ENCODE measurements at regions not wholly inside any gene's neighbourhood (a gene's known extent, or its start where the extent isn't known, plus 50 kb on each side); places are given as distances from the start of the nearest gene placed in this dataset.
"Not testable (repeated sequence)": the region's sequence is repeated elsewhere in the genome, so short reads cannot be mapped to it uniquely, and the experiment has no call there.

GRCh38 chr13:111005808-111006505, 91.1 kb upstream of the ANKRD10 start:
- H3K4me1 Mint-ChIP-seq = peaks cover 4 to 7% of the 10 kb centered on the region in 2 donors
- no peak for DNase-seq
- no peak overlapping the region for H3K4me3 Mint-ChIP-seq
- ATAC-seq (replicated peaks) = no peak
- H3K27ac Mint-ChIP-seq = no peak overlapping the region
- H3K9me3 Mint-ChIP-seq = peaks cover 5 to 8% of the 10 kb centered on the region in 2 donors
- H3K36me3 Mint-ChIP-seq = no peaks in the 10 kb centered on the region
- H3K27me3 Mint-ChIP-seq = peaks cover 13 to 14% of the 10 kb centered on the region in 2 donors

- no peaks in the 10 kb centered on the region for H3K36me3 Mint-ChIP-seq
- H3K27me3 Mint-ChIP-seq = peaks cover 9 to 11% of the 10 kb centered on the region in 2 donors
These were observed 90.5 kb upstream of the ANKRD10 start for GRCh38 chr13:111005364-111005763.

GRCh38 chr13:111004444-111004843, 89.6 kb upstream of the ANKRD10 start:
- Mint-ChIP-seq H3K27me3 (peaks cover 7 to 9% of the 10 kb centered on the region in 2 donors), H3K27ac (no peak overlapping the region), H3K9me3 (peaks cover 5 to 8% of the 10 kb centered on the region in 2 donors), H3K4me3 (no peak overlapping the region), H3K4me1 (peaks cover 4 to 7% of the 10 kb centered on the region in 2 donors), H3K36me3 (no peaks in the 10 kb centered on the region)
- DNase-seq (no peak), ATAC-seq (replicated peaks) (no peak)

More at GRCh38 chr13:111005364-111005763, 90.5 kb upstream of the ANKRD10 start:
- no peak overlapping the region for H3K4me3 Mint-ChIP-seq
- H3K27ac Mint-ChIP-seq = no peak overlapping the region
- no peak for DNase-seq
- H3K9me3 Mint-ChIP-seq = peaks cover 5 to 8% of the 10 kb centered on the region in 2 donors
- H3K4me1 Mint-ChIP-seq = peaks cover 4 to 7% of the 10 kb centered on the region in 2 donors
- ATAC-seq (replicated peaks) = no peak

GRCh38 chr13:111001636-111002035, 86.8 kb upstream of the ANKRD10 start:
- Mint-ChIP-seq H3K9me3 (peaks cover 0 to 3% of the 10 kb centered on the region in 2 donors), H3K27ac (no peak overlapping the region), H3K4me1 (peaks cover 11 to 14% of the 10 kb centered on the region in 2 donors), H3K27me3 (peaks cover 7 to 10% of the 10 kb centered on the region in 2 donors), H3K4me3 (no peak overlapping the region), H3K36me3 (no peaks in the 10 kb centered on the region)
- DNase-seq (no peak), ATAC-seq (replicated peaks) (no peak)

- Mint-ChIP-seq H3K4me3 (no peak overlapping the region), H3K4me1 (peaks cover 11 to 18% of the 10 kb centered on the region in 2 donors)
These were observed 78.9 kb upstream of the ANKRD10 start for GRCh38 chr13:110993788-110994187.

GRCh38 chr13:110991991-110992508, 77.2 kb upstream of the ANKRD10 start:
- no peak for DNase-seq
- Mint-ChIP-seq H3K36me3 (no peaks in the 10 kb centered on the region), H3K27ac (no peak overlapping the region), H3K27me3 (peaks cover 11 to 20% of the 10 kb centered on the region in 2 donors), H3K4me1 (peaks cover 4 to 8% of the 10 kb centered on the region in 2 donors), H3K9me3 (peaks cover 0 to 2% of the 10 kb centered on the region in 2 donors), H3K4me3 (no peak overlapping the region)
- no peak for ATAC-seq (replicated peaks)

More at GRCh38 chr13:110993788-110994187, 78.9 kb upstream of the ANKRD10 start:
- DNase-seq = no peak
- Mint-ChIP-seq H3K9me3 (peaks cover 0 to 2% of the 10 kb centered on the region in 2 donors), H3K36me3 (no peaks in the 10 kb centered on the region), H3K27me3 (peaks cover 6 to 9% of the 10 kb centered on the region in 2 donors), H3K27ac (no peak overlapping the region)
- ATAC-seq (replicated peaks) = no peak

- Mint-ChIP-seq H3K9me3 (no peaks in the 10 kb centered on the region), H3K27me3 (peaks cover 14 to 22% of the 10 kb centered on the region in 2 donors), H3K4me3 (no peak overlapping the region), H3K36me3 (no peaks in the 10 kb centered on the region), H3K4me1 (no peaks in the 10 kb centered on the region), H3K27ac (no peak overlapping the region)
- ATAC-seq (replicated peaks) = no peak
- no peak for DNase-seq
These were observed 74.5 kb upstream of the ANKRD10 start for GRCh38 chr13:110989331-110989730.

GRCh38 chr13:110985541-110985940, 70.7 kb upstream of the ANKRD10 start:
- DNase-seq = no peak
- ATAC-seq (replicated peaks) = no peak

GRCh38 chr13:110984798-110985197, 69.9 kb upstream of the ANKRD10 start:
- no peak for ATAC-seq (replicated peaks)
- H3K4me1 Mint-ChIP-seq = no peaks in the 10 kb centered on the region
- no peaks in the 10 kb centered on the region for H3K36me3 Mint-ChIP-seq
- peaks cover 28 to 38% of the 10 kb centered on the region in 2 donors for H3K27me3 Mint-ChIP-seq
- H3K9me3 Mint-ChIP-seq = no peaks in the 10 kb centered on the region
- no peak for DNase-seq
- H3K4me3 Mint-ChIP-seq = no peak overlapping the region
- no peak overlapping the region for H3K27ac Mint-ChIP-seq

More at GRCh38 chr13:110985541-110985940, 70.7 kb upstream of the ANKRD10 start:
- no peaks in the 10 kb centered on the region for H3K4me1 Mint-ChIP-seq
- H3K4me3 Mint-ChIP-seq = no peak overlapping the region
- H3K27me3 Mint-ChIP-seq = peaks cover 28 to 38% of the 10 kb centered on the region in 2 donors
- H3K9me3 Mint-ChIP-seq = no peaks in the 10 kb centered on the region
- H3K36me3 Mint-ChIP-seq = no peaks in the 10 kb centered on the region
- H3K27ac Mint-ChIP-seq = no peak overlapping the region

- Mint-ChIP-seq H3K4me3 (no peak overlapping the region), H3K27me3 (peaks cover 28 to 39% of the 10 kb centered on the region in 2 donors), H3K4me1 (no peaks in the 10 kb centered on the region), H3K27ac (no peak overlapping the region), H3K9me3 (peaks cover 0 to under 1% of the 10 kb centered on the region in 2 donors), H3K36me3 (no peaks in the 10 kb centered on the region)
- ATAC-seq (replicated peaks) = no peak
- DNase-seq = no peak
These were observed 69.5 kb upstream of the ANKRD10 start for GRCh38 chr13:110984381-110984780.

- no peak overlapping the region for H3K4me3 Mint-ChIP-seq
- H3K4me1 Mint-ChIP-seq = no peaks in the 10 kb centered on the region
- no peaks in the 10 kb centered on the region for H3K36me3 Mint-ChIP-seq
- H3K27me3 Mint-ChIP-seq = peaks cover 28 to 42% of the 10 kb centered on the region in 2 donors
- no peak for DNase-seq
- peaks cover 0 to 2% of the 10 kb centered on the region in 2 donors for H3K9me3 Mint-ChIP-seq
- no peak for ATAC-seq (replicated peaks)
- no peak overlapping the region for H3K27ac Mint-ChIP-seq
These were observed 68.4 kb upstream of the ANKRD10 start for GRCh38 chr13:110983241-110983640.

- Mint-ChIP-seq H3K4me3 (no peak overlapping the region), H3K27me3 (peaks cover 40% of the 10 kb centered on the region in 2 donors), H3K27ac (no peak overlapping the region), H3K36me3 (no peaks in the 10 kb centered on the region), H3K9me3 (peaks cover 0 to 2% of the 10 kb centered on the region in 2 donors), H3K4me1 (no peaks in the 10 kb centered on the region)
- no peak for DNase-seq
- ATAC-seq (replicated peaks) = no peak
These were observed 66.5 kb upstream of the ANKRD10 start for GRCh38 chr13:110981379-110981778.

- DNase-seq (no peak), ATAC-seq (replicated peaks) (no peak)
- H3K27me3 Mint-ChIP-seq = peaks cover 40 to 44% of the 10 kb centered on the region in 2 donors
- H3K27ac Mint-ChIP-seq = no peak overlapping the region
- no peak overlapping the region for H3K4me3 Mint-ChIP-seq
- no peaks in the 10 kb centered on the region for H3K36me3 Mint-ChIP-seq
- peaks cover 0 to 2% of the 10 kb centered on the region in 2 donors for H3K9me3 Mint-ChIP-seq
- H3K4me1 Mint-ChIP-seq = no peaks in the 10 kb centered on the region
These were observed 66.1 kb upstream of the ANKRD10 start for GRCh38 chr13:110980921-110981320.

GRCh38 chr13:110979149-110979548, 64.3 kb upstream of the ANKRD10 start:
- H3K9me3 Mint-ChIP-seq; DNase-seq; H3K36me3 Mint-ChIP-seq; H3K4me1 Mint-ChIP-seq; H3K27ac Mint-ChIP-seq; H3K4me3 Mint-ChIP-seq; ATAC-seq (replicated peaks): not testable (repeated sequence)
- peaks cover 30 to 36% of the 10 kb centered on the region in 2 donors for H3K27me3 Mint-ChIP-seq

- H3K4me1 Mint-ChIP-seq = no peaks in the 10 kb centered on the region
- peaks cover 0 to 2% of the 10 kb centered on the region in 2 donors for H3K9me3 Mint-ChIP-seq
- H3K27ac Mint-ChIP-seq = no peak overlapping the region
- no peak for DNase-seq
- ATAC-seq (replicated peaks) = no peak
- peaks cover 27 to 33% of the 10 kb centered on the region in 2 donors for H3K27me3 Mint-ChIP-seq
- no peaks in the 10 kb centered on the region for H3K36me3 Mint-ChIP-seq
- H3K4me3 Mint-ChIP-seq = no peak overlapping the region
These were observed 63.5 kb upstream of the ANKRD10 start for GRCh38 chr13:110978390-110978789.

Data from stimulated activated naive B cell treated with anti-CD40 and anti-IgM and Interleukin-4, amounts not matched to agents 10 μg/mL and 1 μg/mL and 100 μg/mL, for 72 hours (primary cell).